DMS153 treated with DMSO at 0.1 percent for 48 hours (cell line): ENCODE measurements at regions not wholly inside any gene's neighbourhood (a gene's known extent, or its start where the extent isn't known, plus 50 kb on each side); places are given as distances from the start of the nearest gene placed in this dataset.
"Not testable (repeated sequence)": the region's sequence is repeated elsewhere in the genome, so short reads cannot be mapped to it uniquely, and the experiment has no call there.

Source experiments
- DNase-seq: peaks from one replicate; lab custom pipeline; 2025; ENCODE audit not compliant: unreplicated experiment; lab: John Stamatoyannopoulos, UW

- DNase-seq: not testable (repeated sequence)
Measured at GRCh38 chr7:79511056-79511455, 57.6 kb upstream of the MAGI2 start.

- no peak for DNase-seq
Measured at GRCh38 chr7:79507131-79507530, 53.7 kb upstream of the MAGI2 start.

GRCh38 chr7:79506481-79506880, 53.0 kb upstream of the MAGI2 start:
- DNase-seq: no peak

GRCh38 chr7:79504607-79505389, 51.3 kb upstream of the MAGI2 start:
- no peak for DNase-seq
